SKM-1 (cell line): ENCODE measurements at regions not wholly inside any gene's neighbourhood (a gene's known extent, or its start where the extent isn't known, plus 50 kb on each side); places are given as distances from the start of the nearest gene placed in this dataset.

ENCODE experiments used
- DNase-seq: peaks from one replicate; lab custom pipeline; 2025; ENCODE audit not compliant: unreplicated experiment; lab: John Stamatoyannopoulos, UW

- no peak for DNase-seq
Observed at GRCh38 chr18:25454730-25455129, 102.8 kb upstream of the ZNF521 start.

DNA sequence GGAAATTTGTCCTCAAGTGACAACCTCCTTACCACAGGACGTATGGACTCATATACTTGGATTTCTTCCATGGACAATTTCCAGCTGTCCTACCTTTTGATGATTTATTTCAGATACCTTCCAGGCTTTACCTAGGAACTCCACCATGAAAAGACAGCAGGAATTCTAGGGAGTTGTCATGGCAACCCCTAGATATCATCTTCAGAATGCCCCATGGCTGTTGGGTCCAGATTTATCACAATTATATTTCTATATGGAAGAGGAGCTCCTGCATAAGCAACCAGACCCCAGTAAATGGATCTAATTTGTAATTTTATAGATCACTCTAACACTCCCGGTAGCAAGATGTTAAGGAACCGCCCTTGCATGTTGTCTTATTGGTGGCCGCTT is 102.3 kb upstream of the ZNF521 start:
- DNase-seq = no peak

GRCh38 chr18:25453556-25454269 is 101.7 kb upstream of the ZNF521 start:
- DNase-seq = no peak

DNA sequence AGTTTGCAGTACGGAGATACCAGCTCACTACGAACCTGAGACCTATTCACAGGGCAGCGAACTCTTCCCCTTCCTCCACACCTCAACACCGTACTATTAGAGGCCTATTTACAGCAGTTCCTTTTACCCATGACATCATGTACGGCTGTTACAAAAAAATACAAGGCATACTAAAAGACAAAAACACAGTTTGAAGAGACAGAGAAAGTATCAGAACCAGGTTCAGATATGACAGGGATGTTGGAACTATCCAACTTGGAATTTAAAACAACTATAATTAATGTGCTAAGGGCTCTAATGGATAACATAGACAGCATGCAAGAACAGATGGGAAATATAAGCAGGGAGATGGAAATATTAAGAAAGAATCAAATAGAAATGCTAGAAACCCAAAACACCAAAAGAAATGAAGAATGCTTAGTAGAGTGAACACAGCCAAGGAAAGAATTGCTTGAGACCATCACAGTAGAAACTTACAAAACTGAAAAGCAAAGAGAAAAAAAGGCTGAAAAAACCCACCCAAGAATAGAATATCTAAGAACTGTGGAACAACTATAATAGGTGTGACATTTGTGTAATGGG is 99.2 kb upstream of the ZNF521 start:
- no peak for DNase-seq

- no peak for DNase-seq
Observed at GRCh38 chr18:25449046-25449445, 97.1 kb upstream of the ZNF521 start.

DNA sequence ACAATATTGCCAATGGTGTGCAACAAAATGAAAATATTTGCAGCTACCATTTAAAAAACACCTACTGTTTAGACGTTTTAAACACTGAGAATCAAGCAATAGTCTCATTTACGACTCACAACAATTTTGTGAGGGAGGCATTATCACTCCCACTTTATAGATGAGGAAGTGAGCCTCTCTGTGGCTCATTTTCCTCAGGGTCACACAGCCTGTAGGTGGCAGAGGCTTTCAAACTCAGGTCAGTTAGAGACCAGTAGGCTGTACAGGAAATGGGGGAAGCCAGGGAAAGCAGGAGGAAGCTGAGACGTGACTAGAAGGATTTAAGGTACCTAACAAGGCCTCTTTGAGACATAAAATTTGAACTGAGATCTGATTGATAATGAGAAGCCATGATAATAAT is 95.0 kb upstream of the ZNF521 start:
- DNase-seq = no peak

DNA sequence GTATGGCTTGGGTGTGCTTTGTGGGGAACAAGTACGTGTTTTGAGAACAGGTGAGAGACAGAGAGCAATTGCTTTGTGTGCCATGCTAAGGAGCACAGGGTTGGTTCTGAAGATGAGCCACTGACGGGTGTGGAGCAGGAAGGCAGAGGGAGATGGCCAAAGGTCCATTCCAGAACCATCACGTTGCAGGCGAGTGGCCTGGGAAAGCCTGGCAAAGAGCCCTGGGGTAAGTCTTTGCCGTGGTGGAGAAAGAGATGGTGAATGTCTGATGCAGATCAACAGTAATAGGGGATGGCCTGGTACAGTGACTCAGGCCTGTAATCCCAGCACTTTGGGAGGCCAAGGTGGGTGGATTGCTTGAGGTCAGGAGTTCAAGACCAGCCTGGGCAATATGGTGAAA is 93.5 kb upstream of the ZNF521 start:
- DNase-seq = no peak

DNA sequence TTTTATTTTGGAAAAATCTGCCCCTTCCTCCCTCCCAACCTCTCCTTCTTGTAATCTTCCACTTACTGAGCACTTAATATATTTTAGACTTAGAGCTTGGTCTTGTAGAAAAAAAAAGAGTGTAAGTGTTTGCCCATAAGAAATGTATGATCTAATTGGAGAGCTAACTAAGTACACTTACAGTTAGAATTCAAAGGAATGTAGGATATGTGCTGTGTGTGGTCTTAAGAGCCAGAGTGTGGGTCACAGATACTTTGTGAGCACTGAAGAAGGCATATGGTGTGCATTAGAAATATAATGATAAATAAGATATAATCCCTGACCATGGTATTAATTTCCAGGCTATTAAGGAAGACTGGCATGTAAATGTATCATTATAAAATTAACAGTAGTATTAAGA is 91.8 kb upstream of the ZNF521 start:
- DNase-seq = no peak

GRCh38 chr18:25435149-25435782 is 83.3 kb upstream of the ZNF521 start:
- DNase-seq = no peak

DNA sequence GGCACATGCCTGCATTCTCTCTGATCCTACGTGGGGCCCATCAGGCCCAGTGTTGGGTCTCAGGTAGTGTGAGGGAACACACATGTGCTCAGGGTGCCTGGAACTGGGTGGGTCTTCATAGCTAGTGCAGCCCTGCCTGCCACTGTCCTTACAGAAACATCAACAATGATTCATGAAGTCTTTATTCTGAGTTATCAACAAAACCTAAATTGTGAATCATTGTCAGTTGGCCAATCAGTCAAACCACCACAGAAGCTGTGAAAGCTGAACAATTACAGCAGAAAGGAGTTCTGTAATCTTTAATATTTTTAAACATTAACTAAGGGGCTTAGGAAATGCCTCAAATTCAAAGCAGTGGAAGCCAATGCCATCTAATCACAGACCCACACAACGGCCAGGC is 82.8 kb upstream of the ZNF521 start:
- no peak for DNase-seq

GRCh38 chr18:25433590-25433989 is 81.6 kb upstream of the ZNF521 start:
- no peak for DNase-seq

- DNase-seq = no peak
Observed at GRCh38 chr18:25425024-25425423, 73.1 kb upstream of the ZNF521 start.

GRCh38 chr18:25423760-25424159 is 71.8 kb upstream of the ZNF521 start:
- no peak for DNase-seq

GRCh38 chr18:25423267-25423666 is 71.3 kb upstream of the ZNF521 start:
- DNase-seq = no peak

- no peak for DNase-seq
Observed at GRCh38 chr18:25422230-25422629, 70.3 kb upstream of the ZNF521 start.

DNA sequence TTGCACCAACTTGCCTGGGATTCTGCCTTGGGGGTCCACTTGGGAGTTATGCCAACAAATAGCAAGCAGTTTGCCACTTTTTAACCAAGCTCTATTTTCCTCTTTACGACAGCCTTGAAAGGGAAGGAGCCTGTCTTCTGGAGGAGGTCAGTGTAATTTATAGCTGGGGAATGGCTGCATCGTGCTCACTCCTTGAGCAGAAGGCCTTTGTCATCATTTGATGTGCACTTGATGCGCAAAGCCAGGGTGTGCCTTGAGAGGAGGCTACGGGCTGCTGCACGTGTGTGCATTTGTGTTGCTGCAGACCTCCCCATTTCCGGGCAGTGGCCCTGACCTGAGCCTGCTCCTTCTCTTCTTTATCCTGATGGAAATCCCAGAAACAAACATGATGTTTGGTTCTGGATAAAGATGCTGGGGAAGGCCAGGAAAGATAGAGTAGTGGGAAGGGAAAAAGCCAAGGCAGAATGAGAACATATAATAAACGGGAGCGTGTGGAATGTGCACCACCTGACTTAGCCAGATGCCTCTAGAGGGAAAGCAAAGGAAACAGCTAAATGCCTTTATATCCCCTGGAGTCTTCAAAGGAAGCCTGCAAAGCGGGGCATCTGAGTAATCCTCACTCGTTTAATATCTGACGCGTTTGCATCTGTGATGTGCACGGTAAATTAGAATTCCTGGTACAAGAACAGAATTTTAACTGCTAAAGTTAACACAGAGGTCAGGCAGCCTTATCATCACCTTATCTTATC is 68.3 kb upstream of the ZNF521 start:
- no peak for DNase-seq

DNA sequence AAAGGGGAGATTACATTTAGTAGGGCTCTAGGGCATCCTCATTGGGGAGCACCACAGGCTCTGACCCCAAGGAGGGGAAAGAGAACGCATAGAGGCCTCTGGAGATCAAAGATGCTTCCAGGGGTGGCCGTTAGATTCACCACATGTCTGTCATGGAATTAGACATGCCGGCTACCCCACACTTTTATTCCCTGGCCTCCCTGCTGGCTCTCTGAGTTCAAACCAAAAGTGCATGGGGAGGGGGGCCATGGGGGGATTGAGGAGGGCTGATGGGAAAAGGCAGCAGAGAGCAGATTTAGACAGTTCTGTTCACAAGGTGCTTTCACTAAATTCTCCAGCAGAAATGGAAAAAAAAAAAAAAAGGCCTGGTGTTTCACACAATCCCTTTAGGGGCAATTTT is 64.4 kb upstream of the ZNF521 start:
- no peak for DNase-seq

- DNase-seq = no peak
Observed at GRCh38 chr18:25409971-25410370, 58.0 kb upstream of the ZNF521 start.

DNA sequence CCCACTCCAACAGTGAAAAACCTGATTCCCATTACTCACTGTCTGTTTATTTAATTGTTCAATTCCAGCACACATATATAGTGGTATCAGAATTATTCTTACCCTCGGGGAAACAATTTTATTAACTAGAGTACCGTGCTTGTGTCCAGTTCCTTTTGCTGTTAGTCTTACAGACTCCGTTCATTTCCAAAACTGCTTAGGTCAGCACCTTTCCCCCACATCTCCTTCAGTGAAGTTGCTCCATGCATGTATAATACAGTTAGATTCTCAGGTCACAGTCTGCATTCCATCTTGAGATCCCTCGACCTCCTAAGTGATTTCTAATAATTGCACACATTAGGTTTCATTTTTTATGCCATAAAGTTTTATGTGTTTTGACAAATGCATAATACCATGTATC is 56.3 kb upstream of the ZNF521 start:
- no peak for DNase-seq
